ENCODE measurements at regions not wholly inside any gene's neighbourhood (a gene's known extent, or its start where the extent isn't known, plus 50 kb on each side); places are given as distances from the start of the nearest gene placed in this dataset.

GRCh38 chr5:36505021-36505420, 101.4 kb upstream of the SLC1A3 start (continued):
- TF ChIP-seq, protein P1, sequence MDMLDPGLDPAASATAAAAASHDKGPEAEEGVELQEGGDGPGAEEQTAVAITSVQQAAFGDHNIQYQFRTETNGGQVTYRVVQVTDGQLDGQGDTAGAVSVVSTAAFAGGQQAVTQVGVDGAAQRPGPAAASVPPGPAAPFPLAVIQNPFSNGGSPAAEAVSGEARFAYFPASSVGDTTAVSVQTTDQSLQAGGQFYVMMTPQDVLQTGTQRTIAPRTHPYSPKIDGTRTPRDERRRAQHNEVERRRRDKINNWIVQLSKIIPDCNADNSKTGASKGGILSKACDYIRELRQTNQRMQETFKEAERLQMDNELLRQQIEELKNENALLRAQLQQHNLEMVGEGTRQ (IDR thresholded peaks at IDR 0.05; ENCODE audit: borderline replicate concordance, low read depth, low read length), result no peak
- no peak for TF ChIP-seq NBN (IDR thresholded peaks at IDR 0.05)

DNA sequence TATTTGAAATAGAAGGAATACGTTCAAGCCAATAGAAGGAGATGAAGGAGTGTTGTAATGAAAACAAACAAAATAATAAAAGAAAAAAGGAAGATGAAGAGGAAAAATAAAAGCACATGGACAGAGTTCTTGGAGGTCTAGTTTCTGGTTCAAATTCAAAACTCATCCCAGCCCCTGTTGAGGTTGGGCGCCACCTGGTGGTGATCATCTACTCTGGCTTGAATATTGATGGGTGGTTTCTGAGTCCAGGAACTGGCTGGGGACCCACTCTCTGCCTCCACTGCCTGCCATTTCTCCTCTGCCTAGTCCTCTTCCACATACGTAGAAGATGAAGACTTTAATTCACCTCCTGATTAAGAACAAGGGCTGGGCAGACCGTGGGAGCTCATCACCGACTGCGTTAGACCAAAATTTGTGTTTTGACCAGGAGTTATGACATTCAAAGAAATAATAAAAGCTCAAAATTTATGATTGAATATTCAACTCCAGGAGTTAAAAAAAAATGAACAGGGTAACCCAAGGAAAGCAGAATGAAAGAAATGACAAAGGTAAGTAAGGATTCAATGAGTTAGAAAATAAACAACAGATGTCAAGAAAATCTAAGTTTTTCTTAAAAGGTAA, 99.0 kb upstream of the SLC1A3 start:
- no peaks in the 10 kb centered on the region for H3K27me3 ChIP-seq (replicated peaks in 1 of 2; ENCODE audit: control insufficient read depth in 2 of 2, insufficient read depth in 2 of 2, low read length in 1 of 2)
- CTCF ChIA-PET, result interaction anchor here (0.6 to 6.8 kb wide), 21 partner anchors 10 to 1052 kb away, joined by 3 to 85 read pairs (median 4); partner anchors contain the start of gene NADK2
- H4K20me1 ChIP-seq (ENCODE audit: control insufficient read depth, insufficient read depth), result no peaks in the 10 kb centered on the region
- H3K4me1 ChIP-seq (ENCODE audit: control insufficient read depth, insufficient read depth, low read length), result no peaks in the 10 kb centered on the region
- no peaks in the 10 kb centered on the region for H3K36me3 ChIP-seq (ENCODE audit: control insufficient read depth in 2 of 2, insufficient read depth in 2 of 2, low read length in 1 of 2)
- RAD21 ChIA-PET (ENCODE audit: unreplicated experiment), result interaction anchor here (1.0 to 3.0 kb wide), 3 partner anchors 93 to 429 kb away, joined by 4 to 7 read pairs (median 6); no protein-coding TSS in a partner anchor
- no TSS peak for BruUV-seq (replicated peaks)
- H3K27ac ChIP-seq (ENCODE audit: control insufficient read depth, insufficient read depth), result no peak overlapping the region
- peak; percentile 78 for FAIRE-seq
- no peak overlapping the region for H3K9ac ChIP-seq (ENCODE audit: control insufficient read depth, insufficient read depth, low read length)
- H3K4me2 ChIP-seq (ENCODE audit: control insufficient read depth, insufficient read depth), result no peak overlapping the region
- intact Hi-C loops (cut with micrococcal nuclease; ENCODE audit: unreplicated experiment) (loop anchor here (1.0 to 5.0 kb wide), 5 partner anchors 93 to 430 kb away; no protein-coding TSS in a partner anchor), in situ Hi-C loops (cut with MboI) (loop anchor here (10.0 kb wide), 1 partner anchor 433 kb away; no protein-coding TSS in a partner anchor)
- DNase-seq (ENCODE audit: low read depth, low spot score), result peak; percentile 3
- SMC1A ChIA-PET (ENCODE audit: uncharacterized antibody, unreplicated experiment), result interaction anchor here (0.6 to 4.7 kb wide), 5 partner anchors 14 to 242 kb away, joined by 3 to 34 read pairs (median 3); no protein-coding TSS in a partner anchor
- no peaks in the 10 kb centered on the region for H3K79me2 ChIP-seq (ENCODE audit: control insufficient read depth, insufficient read depth, low read length)
- TF ChIP-seq NR2C1 (IDR thresholded peaks at IDR 0.05), result no peak
- peak; percentile 55; the same call in 1 of the 2 replicates for TF ChIP-seq YY1 (IDR thresholded peaks at IDR 0.05; ENCODE audit: low read depth, low read length)
- no peak for TF ChIP-seq E2F4 (IDR thresholded peaks at IDR 0.05; ENCODE audit: low read depth, low read length)
- no peak for TF ChIP-seq ZNF207 (IDR thresholded peaks at IDR 0.05; ENCODE audit: borderline replicate concordance)
- peak; percentile 77 for TF ChIP-seq SMC3 (IDR thresholded peaks at IDR 0.05; ENCODE audit: borderline replicate concordance, low read length)
- TF ChIP-seq POU2F2 (IDR thresholded peaks at IDR 0.05; ENCODE audit: borderline replicate concordance, low read depth, low read length), result peak; percentile 93
- TF ChIP-seq CTCF (IDR thresholded peaks at IDR 0.05 in 2 of 3, conservative IDR thresholded peaks at IDR 0.05 in 1 of 3; ENCODE audit: control insufficient read depth in 2 of 3, extremely low read depth in 1 of 3, insufficient read depth in 1 of 3, low read depth in 3 of 3, low read length in 3 of 3), result peak; percentile 69 to 77 (median 71)
- no peak for TF ChIP-seq HDAC6 (IDR thresholded peaks at IDR 0.05; ENCODE audit: unreplicated experiment)
- TF ChIP-seq ATF3 (IDR thresholded peaks at IDR 0.05; ENCODE audit: borderline replicate concordance, extremely low read depth, low read depth, low read length), result no peak
- peak; percentile 80 for TF ChIP-seq RAD21 (IDR thresholded peaks at IDR 0.05; ENCODE audit: insufficient read depth, low read depth, low read length)
- no peak for TF ChIP-seq RELB (IDR thresholded peaks at IDR 0.05; ENCODE audit: low read depth)
- no peak for TF ChIP-seq EP300 (IDR thresholded peaks at IDR 0.05; ENCODE audit: borderline replicate concordance in 1 of 2, control insufficient read depth in 1 of 2, low read depth in 2 of 2, low read length in 2 of 2)
- POLR2A ChIA-PET, result no interaction called here
- H3K4me3 ChIP-seq, result no peak overlapping the region
- peak; percentile 90 for ATAC-seq
- H3K9me3 ChIP-seq (replicated peaks; ENCODE audit: control insufficient read depth, insufficient read depth, low read length), result no peaks in the 10 kb centered on the region
- WGBS (ENCODE audit: insufficient coverage, insufficient replicate concordance, low lambda C conversion rate, missing lambda C conversion rate), result 39% methylated on average over 6 of the region's 6 CpGs
- H2AFZ ChIP-seq (ENCODE audit: control insufficient read depth, low read depth, low read length), result no peak overlapping the region
